NCI-H187 (cell line): ENCODE measurements at regions not wholly inside any gene's neighbourhood (a gene's known extent, or its start where the extent isn't known, plus 50 kb on each side); places are given as distances from the start of the nearest gene placed in this dataset.
A peak's percentile ranks its signal among the peaks of the same experiment; 100 is the strongest.

ENCODE experiments used
- DNase-seq, 2 experiments: peaks; one replicate each; lab custom pipeline; 2025; lab: John Stamatoyannopoulos, UW

DNA sequence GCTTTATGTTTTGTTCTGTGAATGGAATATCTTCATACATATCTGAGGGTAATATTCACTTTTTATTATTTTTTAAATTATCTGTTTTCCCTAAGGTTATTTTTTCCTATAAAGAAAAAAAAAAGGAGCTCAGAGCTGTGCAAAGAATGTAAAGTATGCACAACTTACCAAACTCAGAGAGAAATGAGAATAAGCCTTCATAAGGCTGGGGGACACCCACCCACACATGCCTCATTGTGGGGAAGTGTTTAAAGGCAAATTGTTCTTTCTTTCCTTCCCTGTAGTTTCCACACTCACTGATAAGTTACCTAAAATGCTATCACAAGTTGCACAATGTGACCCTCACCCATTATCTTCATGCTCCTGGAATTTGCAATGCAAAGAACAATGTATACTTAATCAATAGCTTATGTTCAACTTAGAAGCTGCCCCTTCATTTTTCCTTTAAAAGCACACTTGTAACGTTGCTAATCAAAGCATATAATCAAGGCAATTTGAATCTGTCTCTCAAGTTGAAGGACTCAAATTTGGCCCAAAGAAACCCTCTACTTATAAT is 108.1 kb downstream of the GNAT3 start:
- DNase-seq, result no peak

DNA sequence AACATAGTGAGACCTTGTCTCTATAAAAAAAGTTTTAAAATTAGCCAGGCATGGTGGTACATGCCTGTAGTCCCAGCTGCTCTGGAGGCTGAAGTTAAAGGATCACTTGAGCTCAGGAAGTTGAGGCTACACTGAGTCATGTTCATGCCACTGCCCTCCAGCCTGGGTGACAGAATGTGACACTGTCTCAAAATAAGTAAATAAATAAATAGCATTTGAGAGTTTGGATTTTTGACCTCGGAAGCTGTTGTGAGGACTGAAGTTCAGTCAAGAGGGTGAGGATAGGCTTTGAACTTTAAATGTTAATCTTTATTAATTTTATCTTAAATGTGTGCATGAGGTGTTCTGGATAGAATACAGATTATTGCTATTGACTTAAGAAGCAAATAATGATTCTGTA is 110.2 kb downstream of the GNAT3 start:
- DNase-seq, result no peak

- peak in 1 of 2 experiments; percentile 21 for DNase-seq
Measured at GRCh38 chr7:80393786-80394185, 118.1 kb downstream of the GNAT3 start.

- no peak for DNase-seq
Measured at GRCh38 chr7:80392229-80393169, 119.4 kb downstream of the GNAT3 start.

DNA sequence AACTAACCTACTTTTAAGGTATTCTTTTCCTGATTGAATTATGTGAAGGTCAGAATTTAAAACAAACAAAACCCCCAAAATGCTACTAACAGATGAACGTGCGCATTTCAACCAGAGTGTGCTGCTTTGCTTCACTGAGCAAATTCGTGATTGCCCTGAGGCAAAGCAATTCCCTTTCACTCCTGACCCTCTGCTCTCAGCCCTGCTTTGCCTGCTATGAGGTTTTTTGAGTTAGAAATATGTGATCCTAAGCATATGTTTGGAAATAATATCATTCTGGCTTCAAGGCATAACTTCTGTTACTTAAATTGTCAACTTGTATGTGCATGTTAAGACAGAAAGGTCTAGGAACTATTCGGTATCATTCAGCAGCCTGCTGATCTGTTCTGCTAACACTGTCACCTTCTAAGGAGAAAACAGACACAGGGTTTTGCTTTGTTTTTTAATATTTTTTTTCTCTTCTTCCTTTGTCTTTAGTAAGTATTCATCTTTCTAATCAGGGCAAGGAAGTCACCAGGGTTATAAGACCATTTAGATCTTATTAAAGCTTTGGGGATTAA is 124.2 kb downstream of the GNAT3 start:
- no peak for DNase-seq

GRCh38 chr7:80386686-80387085 is 125.2 kb downstream of the GNAT3 start:
- no peak for DNase-seq

GRCh38 chr7:80385508-80385907 is 126.4 kb downstream of the GNAT3 start:
- no peak for DNase-seq

DNA sequence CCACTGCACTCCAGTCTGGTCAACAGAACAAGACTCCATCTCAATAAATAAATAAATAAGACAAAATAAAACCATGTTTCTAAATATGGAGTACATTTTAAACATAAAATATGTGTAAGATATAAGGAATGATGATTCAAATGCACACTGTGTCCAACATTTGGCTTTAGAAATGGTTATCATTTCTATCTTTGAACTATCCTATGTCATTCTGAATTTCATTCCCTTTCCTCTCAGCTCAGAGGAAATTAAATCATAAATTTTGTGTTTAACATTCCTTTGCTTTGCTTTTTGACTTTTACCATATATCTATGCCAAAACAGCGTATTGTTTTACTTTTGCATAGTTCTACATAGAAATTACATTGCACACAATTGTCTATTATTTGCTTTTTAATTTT is 130.9 kb downstream of the GNAT3 start:
- DNase-seq, result no peak

GRCh38 chr7:80379034-80379982 is 132.6 kb downstream of the GNAT3 start:
- DNase-seq, result no peak

- DNase-seq, result no peak
Measured at GRCh38 chr7:80374321-80374720, 137.5 kb downstream of the GNAT3 start.

GRCh38 chr7:80373429-80374032 is 138.3 kb downstream of the GNAT3 start:
- DNase-seq, result no peak

DNA sequence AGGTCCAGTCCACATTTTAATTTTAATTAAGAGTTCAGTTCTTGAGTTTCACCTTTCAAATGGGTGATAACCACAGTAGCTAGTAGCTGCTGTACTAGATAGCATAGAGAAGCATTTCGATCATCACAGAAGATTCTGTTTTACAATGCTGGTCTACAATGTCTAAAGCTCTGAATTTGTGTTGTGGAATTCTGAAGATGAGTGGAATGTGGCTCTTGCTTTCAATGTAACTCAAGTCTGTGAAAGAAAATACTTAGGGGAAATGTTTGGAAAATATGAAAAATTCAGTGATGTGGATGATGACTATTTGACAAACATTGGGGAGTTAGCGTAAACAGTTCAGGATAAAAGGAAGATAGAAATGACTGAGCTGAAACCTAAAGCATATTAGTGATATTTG is 139.4 kb downstream of the GNAT3 start:
- no peak for DNase-seq

- DNase-seq, result no peak
Measured at GRCh38 chr7:80370587-80370986, 141.3 kb downstream of the GNAT3 start.

DNA sequence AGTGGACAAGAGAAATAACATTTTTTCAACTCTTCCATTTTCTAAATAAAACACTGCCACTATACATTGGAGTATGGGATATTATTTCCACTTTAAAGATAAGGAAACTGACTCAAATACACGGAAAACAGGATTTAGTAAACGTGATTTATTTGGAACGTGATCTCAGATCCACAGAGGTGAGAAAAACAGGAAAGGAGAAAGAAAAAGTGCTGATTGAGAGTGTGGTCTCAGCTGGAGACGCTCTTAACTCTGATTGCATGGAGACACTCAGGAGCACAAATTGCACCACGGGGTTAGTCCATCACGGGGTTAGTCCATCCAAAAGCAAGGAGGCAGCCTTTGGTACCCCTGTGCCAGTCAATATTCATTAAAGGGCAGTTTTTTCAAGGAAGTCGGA is 142.5 kb downstream of the GNAT3 start:
- no peak for DNase-seq

DNA sequence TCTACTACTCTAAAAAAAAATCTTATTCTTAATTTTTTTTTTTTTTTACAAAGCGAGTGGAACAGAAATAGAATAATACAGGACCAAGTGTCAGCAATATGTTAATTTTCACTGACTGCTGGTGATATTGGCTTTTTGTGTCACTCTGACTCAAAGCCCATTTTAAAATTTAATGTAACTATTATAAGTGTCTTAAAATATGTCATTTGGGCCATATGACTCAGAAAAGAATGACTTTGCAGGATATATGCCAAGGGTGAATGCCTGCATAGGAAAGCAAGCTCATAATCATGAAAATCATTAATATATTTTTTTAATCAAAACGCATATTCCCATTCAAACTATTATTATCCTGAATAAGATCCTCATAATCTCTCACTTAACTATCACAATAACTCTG is 149.2 kb downstream of the GNAT3 start:
- DNase-seq, result no peak

DNA sequence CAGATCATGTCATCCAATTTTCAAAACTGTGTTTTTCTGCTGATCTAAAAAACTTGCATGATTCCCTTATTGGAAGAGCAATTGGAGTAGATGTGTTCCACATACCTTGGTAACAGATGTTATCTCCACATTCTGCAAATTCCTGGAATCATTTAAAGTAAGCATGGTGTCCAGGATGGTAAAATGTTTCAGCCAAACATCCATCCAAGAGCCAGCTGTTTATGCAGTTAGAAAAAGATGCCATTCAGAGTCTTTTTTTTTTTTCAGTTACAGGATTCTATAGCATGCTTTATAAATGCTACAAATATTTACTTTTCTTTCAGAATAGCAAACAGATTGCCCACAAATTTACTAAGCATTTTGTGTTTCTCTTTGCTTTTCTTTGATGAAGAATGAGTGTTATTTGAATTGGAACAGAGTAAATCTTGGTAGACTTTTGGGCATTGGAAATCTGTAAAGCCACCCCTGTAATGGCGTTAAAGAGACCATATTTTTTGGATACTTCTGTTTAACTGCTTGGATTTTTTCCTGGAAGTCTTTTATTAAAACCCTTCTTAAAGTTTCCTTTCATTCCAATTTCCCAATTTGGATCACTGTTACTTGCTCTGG is 149.8 kb downstream of the GNAT3 start:
- DNase-seq, result no peak

GRCh38 chr7:80359476-80359875 is 152.4 kb downstream of the GNAT3 start:
- DNase-seq, result no peak

- DNase-seq, result no peak
Measured at GRCh38 chr7:80359029-80359428, 152.8 kb downstream of the GNAT3 start.

- peak in 1 of 2 experiments; percentile 16 for DNase-seq
Measured at GRCh38 chr7:80357530-80357929, 154.3 kb downstream of the GNAT3 start.

DNA sequence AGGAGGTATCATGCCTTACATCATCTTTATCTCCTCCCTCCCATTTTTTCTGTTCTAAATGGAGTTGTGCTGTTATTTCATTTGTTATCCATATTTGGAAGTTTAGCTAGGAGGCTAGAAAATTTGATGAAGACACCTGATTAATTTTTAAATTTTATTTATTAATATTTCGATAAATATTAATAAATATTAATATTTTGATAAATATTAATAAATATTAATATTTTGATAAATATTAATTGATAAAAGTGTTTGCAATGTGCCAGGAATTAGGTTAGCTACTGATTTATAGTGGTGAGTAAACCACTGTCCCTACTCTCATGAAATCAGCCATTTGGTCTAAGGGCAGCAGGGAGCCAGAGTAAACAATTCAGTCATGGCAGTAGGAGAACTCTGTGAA is 161.4 kb downstream of the GNAT3 start:
- DNase-seq, result no peak

DNA sequence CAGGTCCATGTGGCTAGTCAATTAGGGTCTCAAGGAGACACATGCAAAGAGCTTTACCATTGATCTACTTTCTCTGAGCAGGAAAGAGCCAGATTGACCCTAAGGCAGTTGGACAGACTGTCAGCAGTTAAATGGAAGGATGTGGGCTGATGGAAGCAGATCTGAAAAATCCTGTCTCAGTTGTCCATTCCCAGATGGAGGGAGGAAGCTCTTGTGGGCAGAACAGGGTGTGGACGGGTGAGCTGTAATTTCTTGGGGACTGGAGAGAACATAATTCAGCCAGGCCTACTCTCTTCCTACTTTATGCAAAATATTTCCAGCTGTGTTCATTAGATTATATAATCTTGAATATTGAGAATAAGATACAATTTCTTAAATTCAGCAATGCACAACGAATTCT is 163.6 kb downstream of the GNAT3 start:
- no peak for DNase-seq
